DOHH2 (cell line): ENCODE measurements at regions not wholly inside any gene's neighbourhood (a gene's known extent, or its start where the extent isn't known, plus 50 kb on each side); places are given as distances from the start of the nearest gene placed in this dataset.

ENCODE experiments used
- H3F3A ChIP-seq: fragments of 200-600 bp; sonication (generic), shearing (Covaris generic); 2 replicates; pipeline ENCODE4 v1.6.0; 2016; ENCODE audit warnings: antibody characterized with exemption, mild to moderate bottlenecking; ENCODE audit not compliant: control insufficient read depth, insufficient read depth
- H3K27ac ChIP-seq: fragments of 200-600 bp; sonication (generic); 2 replicates; pipeline ENCODE4 v1.5.1; 2014; ENCODE audit warnings: low read depth, mild to moderate bottlenecking, low read length, moderate library complexity
- H3K27me3 ChIP-seq: fragments of 200-600 bp; sonication (generic); 2 replicates; pipeline ENCODE4 v1.6.1; 2014; ENCODE audit warnings: mild to moderate bottlenecking, low read length, mixed read lengths; ENCODE audit not compliant: control insufficient read depth
- H3K36me3 ChIP-seq: fragments of 200-600 bp; sonication (generic); 2 replicates; pipeline ENCODE4 v1.6.1; 2014; ENCODE audit warnings: mild to moderate bottlenecking, low read length, moderate library complexity, mixed read lengths; ENCODE audit not compliant: control insufficient read depth
- H3K4me1 ChIP-seq: fragments of 200-600 bp; sonication (generic); 2 replicates; pipeline ENCODE4 v1.6.1; 2014; ENCODE audit warnings: mild to moderate bottlenecking, low read length, mixed read lengths; ENCODE audit not compliant: control insufficient read depth
- H3K4me2 ChIP-seq: fragments of 200-600 bp; sonication (generic); 2 replicates; pipeline ENCODE4 v1.6.0; 2014; ENCODE audit warnings: mild to moderate bottlenecking, low read length, moderate library complexity
- H3K4me3 ChIP-seq: fragments of 200-600 bp; sonication (generic); 2 replicates; pipeline ENCODE4 v1.5.1; 2014; ENCODE audit warnings: mild to moderate bottlenecking, low read length, mixed read lengths
- H3K79me2 ChIP-seq: fragments of 200-600 bp; sonication (generic); 2 replicates; pipeline ENCODE4 v1.6.1; 2014; ENCODE audit warnings: mild to moderate bottlenecking, low read length, mixed read lengths; ENCODE audit not compliant: control insufficient read depth
- H3K9me2 ChIP-seq: fragments of 200-600 bp; sonication (generic); replicated peaks from 2 replicates; pipeline ENCODE4 v1.6.1; 2014; ENCODE audit warnings: mild to moderate bottlenecking, low read length, mixed read lengths; ENCODE audit not compliant: control insufficient read depth
- H3K9me3 ChIP-seq: fragments of 200-600 bp; sonication (generic); 2 replicates; pipeline ENCODE4 v1.6.1; 2014; ENCODE audit warnings: antibody characterized with exemption, low read length, mixed read lengths; ENCODE audit not compliant: control insufficient read depth, insufficient read depth
- H4K20me1 ChIP-seq: fragments of 200-600 bp; sonication (generic); 2 replicates; pipeline ENCODE4 v1.6.0; 2014; ENCODE audit warnings: low read depth, mild to moderate bottlenecking, antibody characterized with exemption, low read length, moderate library complexity; ENCODE audit not compliant: control insufficient read depth, insufficient read depth
- EZH2phosphoT487 ChIP-seq: fragments of 200-600 bp; sonication (generic); IDR thresholded peaks from 2 replicates; pipeline ENCODE4 v1.6.1; 2017; ENCODE audit warnings: borderline replicate concordance, mild to moderate bottlenecking, antibody characterized with exemption, low read length, moderate library complexity, mixed read lengths
- TF ChIP-seq, protein P1 (sequence below): fragments of 200-600 bp; sonication (generic); IDR thresholded peaks from one replicate; pipeline ENCODE4 v1.5.1; 2014; ENCODE audit warnings: antibody characterized with exemption, mild to moderate bottlenecking, low read depth, low read length; ENCODE audit not compliant: poor library complexity, severe bottlenecking

DNA sequence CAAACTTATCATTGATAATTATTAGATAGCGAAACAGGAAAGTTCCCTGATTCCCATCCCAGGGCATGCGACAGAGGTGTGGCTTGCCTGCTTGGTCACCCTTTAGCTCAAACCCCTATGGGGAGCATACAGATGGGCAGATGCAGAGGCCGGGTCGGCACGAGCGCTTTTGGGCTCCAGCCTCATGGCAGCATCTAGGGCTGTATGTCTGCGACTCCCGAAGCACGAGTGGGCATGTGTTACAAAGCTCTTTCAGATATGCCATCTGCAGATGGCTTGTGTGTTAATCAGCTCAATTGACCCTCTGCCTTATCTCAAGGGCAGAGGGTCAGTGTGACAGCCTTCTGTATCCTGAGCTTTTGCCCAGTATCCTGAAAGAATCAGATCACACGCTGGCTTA is 2069.3 kb upstream of the RAG2 start:
- Histone ChIP-seq H3F3A (no peaks in the 10 kb centered on the region), H3K27ac (no peak overlapping the region), H3K9me3 (no peaks in the 10 kb centered on the region; the same call in 1 of the 2 replicates), H4K20me1 (no peaks in the 10 kb centered on the region), H3K36me3 (no peaks in the 10 kb centered on the region), H3K4me3 (no peak overlapping the region), H3K9me2 (no peaks in the 10 kb centered on the region), H3K4me1 (no peaks in the 10 kb centered on the region), H3K27me3 (no peaks in the 10 kb centered on the region), H3K79me2 (no peaks in the 10 kb centered on the region), H3K4me2 (no peak overlapping the region)
- no peak for TF ChIP-seq EZH2phosphoT487
- TF ChIP-seq, protein P1, sequence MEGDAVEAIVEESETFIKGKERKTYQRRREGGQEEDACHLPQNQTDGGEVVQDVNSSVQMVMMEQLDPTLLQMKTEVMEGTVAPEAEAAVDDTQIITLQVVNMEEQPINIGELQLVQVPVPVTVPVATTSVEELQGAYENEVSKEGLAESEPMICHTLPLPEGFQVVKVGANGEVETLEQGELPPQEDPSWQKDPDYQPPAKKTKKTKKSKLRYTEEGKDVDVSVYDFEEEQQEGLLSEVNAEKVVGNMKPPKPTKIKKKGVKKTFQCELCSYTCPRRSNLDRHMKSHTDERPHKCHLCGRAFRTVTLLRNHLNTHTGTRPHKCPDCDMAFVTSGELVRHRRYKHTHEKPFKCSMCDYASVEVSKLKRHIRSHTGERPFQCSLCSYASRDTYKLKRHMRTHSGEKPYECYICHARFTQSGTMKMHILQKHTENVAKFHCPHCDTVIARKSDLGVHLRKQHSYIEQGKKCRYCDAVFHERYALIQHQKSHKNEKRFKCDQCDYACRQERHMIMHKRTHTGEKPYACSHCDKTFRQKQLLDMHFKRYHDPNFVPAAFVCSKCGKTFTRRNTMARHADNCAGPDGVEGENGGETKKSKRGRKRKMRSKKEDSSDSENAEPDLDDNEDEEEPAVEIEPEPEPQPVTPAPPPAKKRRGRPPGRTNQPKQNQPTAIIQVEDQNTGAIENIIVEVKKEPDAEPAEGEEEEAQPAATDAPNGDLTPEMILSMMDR = no peak

GRCh38 chr11:38648604-38649003 is 2050.6 kb upstream of the RAG2 start:
- H3K4me3 ChIP-seq = no peak overlapping the region
- no peaks in the 10 kb centered on the region for H3K4me1 ChIP-seq
- H3K9me2 ChIP-seq = no peaks in the 10 kb centered on the region
- H3K9me3 ChIP-seq = no peaks in the 10 kb centered on the region
- H3K27me3 ChIP-seq = no peaks in the 10 kb centered on the region
- no peaks in the 10 kb centered on the region for H3F3A ChIP-seq
- TF ChIP-seq, protein P1 = no peak
- no peak for TF ChIP-seq EZH2phosphoT487
- no peaks in the 10 kb centered on the region for H3K79me2 ChIP-seq
- H3K27ac ChIP-seq = no peak overlapping the region
- no peaks in the 10 kb centered on the region for H4K20me1 ChIP-seq
- no peak overlapping the region for H3K4me2 ChIP-seq
- no peaks in the 10 kb centered on the region for H3K36me3 ChIP-seq

DNA sequence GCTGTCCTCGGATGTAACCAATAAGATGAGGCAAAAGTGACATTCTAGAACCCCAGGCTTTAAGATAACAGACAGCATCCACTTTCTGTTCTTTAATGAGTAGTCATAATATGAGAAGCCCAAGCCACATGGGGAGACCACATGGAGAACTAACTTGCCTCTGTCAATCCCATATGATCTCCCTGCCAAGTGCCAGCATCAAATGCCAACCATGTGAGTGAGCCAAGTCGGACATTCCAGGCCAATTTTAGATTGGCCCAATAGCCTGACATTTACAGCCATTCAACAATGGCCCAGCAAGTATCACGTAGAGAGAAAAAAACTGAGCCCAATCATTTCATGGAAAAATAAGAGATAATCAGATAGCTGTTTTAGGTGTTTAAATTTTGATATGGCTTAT is 2048.3 kb upstream of the RAG2 start:
- Histone ChIP-seq H3K4me2 (no peak overlapping the region), H3K79me2 (no peaks in the 10 kb centered on the region)
- TF ChIP-seq, protein P1 = no peak
- TF ChIP-seq EZH2phosphoT487 = no peak

DNA sequence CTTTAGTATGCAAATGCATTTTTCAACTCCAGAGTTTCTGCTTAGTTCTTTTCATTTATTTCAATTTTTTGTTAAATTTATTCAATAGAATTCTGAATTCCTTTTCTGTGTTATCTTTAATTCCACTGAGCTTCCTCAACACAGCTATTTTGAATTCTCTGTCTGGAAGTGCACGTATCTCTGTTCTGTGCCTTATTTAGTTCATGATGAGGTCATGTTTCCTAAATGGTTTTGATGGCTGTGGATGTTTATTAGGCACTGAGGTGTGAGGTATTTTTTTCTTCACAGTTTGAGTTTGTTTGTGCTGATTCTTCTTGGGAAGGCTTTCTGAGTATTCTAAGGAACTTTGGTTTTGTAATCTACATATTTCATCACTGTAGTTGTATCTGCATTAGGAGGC is 2042.8 kb upstream of the RAG2 start:
- no peaks in the 10 kb centered on the region for H3K4me1 ChIP-seq
- no peak overlapping the region for H3K4me2 ChIP-seq
- no peak overlapping the region for H3K27ac ChIP-seq
- H3K9me2 ChIP-seq = no peaks in the 10 kb centered on the region
- H3K27me3 ChIP-seq = no peaks in the 10 kb centered on the region
- no peaks in the 10 kb centered on the region for H3K9me3 ChIP-seq
- H3F3A ChIP-seq = no peaks in the 10 kb centered on the region
- no peak overlapping the region for H3K4me3 ChIP-seq
- H3K79me2 ChIP-seq = no peaks in the 10 kb centered on the region
- H3K36me3 ChIP-seq = no peaks in the 10 kb centered on the region
- no peak for TF ChIP-seq EZH2phosphoT487
- TF ChIP-seq, protein P1 = no peak
- no peaks in the 10 kb centered on the region for H4K20me1 ChIP-seq

More for the DNA sequence above, 2048.3 kb upstream of the RAG2 start:
- Histone ChIP-seq H3K4me1 (no peaks in the 10 kb centered on the region), H3K9me3 (no peaks in the 10 kb centered on the region), H4K20me1 (no peaks in the 10 kb centered on the region), H3K9me2 (no peaks in the 10 kb centered on the region), H3K27ac (no peak overlapping the region), H3K36me3 (no peaks in the 10 kb centered on the region), H3K4me3 (no peak overlapping the region), H3F3A (no peaks in the 10 kb centered on the region), H3K27me3 (no peaks in the 10 kb centered on the region)
